ENCODE measurements at regions not wholly inside any gene's neighbourhood (a gene's known extent, or its start where the extent isn't known, plus 50 kb on each side); places are given as distances from the start of the nearest gene placed in this dataset.

GRCh38 chr3:150179330-150179729, 208.6 kb upstream of the PFN2 start:
- Histone ChIP-seq H3K27me3 (no peaks in the 10 kb centered on the region), H3K9ac (no peak overlapping the region), H3K9me3 (0 out of 2 replicates have a peak, but pooled peaks cover 5% of the 10 kb centered on the region), H3K4me1 (no peaks in the 10 kb centered on the region), H3K4me2 (no peak overlapping the region), H3K4me3 (no peak overlapping the region), H4K20me1 (no peaks in the 10 kb centered on the region), H3K27ac (no peak overlapping the region), H3K36me3 (no peaks in the 10 kb centered on the region)
- no peak for TF ChIP-seq Cebpa-rat (IDR thresholded peaks at IDR 0.05)

- Histone ChIP-seq H3K4me1 (no peaks in the 10 kb centered on the region), H3K9ac (no peak overlapping the region), H3K4me3 (no peak overlapping the region), H3K27me3 (no peaks in the 10 kb centered on the region), H3K9me3 (0 out of 2 replicates have a peak, but pooled peaks cover 5% of the 10 kb centered on the region), H3K36me3 (no peaks in the 10 kb centered on the region), H3K27ac (no peak overlapping the region), H3K4me2 (no peak overlapping the region), H4K20me1 (no peaks in the 10 kb centered on the region)
- no peak for TF ChIP-seq Cebpa-rat (IDR thresholded peaks at IDR 0.05)
These were observed 207.1 kb upstream of the PFN2 start for GRCh38 chr3:150177673-150178381.

- Histone ChIP-seq H3K4me3 (no peak overlapping the region), H3K9me3 (no peaks in the 10 kb centered on the region), H3K4me1 (no peaks in the 10 kb centered on the region), H3K4me2 (no peak overlapping the region), H3K27me3 (no peaks in the 10 kb centered on the region), H3K36me3 (no peaks in the 10 kb centered on the region), H4K20me1 (no peaks in the 10 kb centered on the region), H3K27ac (no peak overlapping the region), H3K9ac (no peak overlapping the region)
- no peak for TF ChIP-seq Cebpa-rat (IDR thresholded peaks at IDR 0.05)
These were observed 203.5 kb upstream of the PFN2 start for GRCh38 chr3:150174179-150174578.

- no peak for TF ChIP-seq Cebpa-rat (IDR thresholded peaks at IDR 0.05)
- no peaks in the 10 kb centered on the region for H3K36me3 ChIP-seq
- H3K4me3 ChIP-seq: no peak overlapping the region
- H3K4me2 ChIP-seq: no peak overlapping the region
- H3K9me3 ChIP-seq: no peaks in the 10 kb centered on the region
- H4K20me1 ChIP-seq: no peaks in the 10 kb centered on the region
- H3K9ac ChIP-seq: no peak overlapping the region
- H3K27ac ChIP-seq: no peak overlapping the region
- no peaks in the 10 kb centered on the region for H3K4me1 ChIP-seq
- H3K27me3 ChIP-seq: no peaks in the 10 kb centered on the region
These were observed 201.7 kb upstream of the PFN2 start for GRCh38 chr3:150172356-150172755.

- no peaks in the 10 kb centered on the region for H3K27me3 ChIP-seq
- H3K9ac ChIP-seq: no peak overlapping the region
- H3K4me1 ChIP-seq: no peaks in the 10 kb centered on the region
- no peak overlapping the region for H3K27ac ChIP-seq
- H3K9me3 ChIP-seq: no peaks in the 10 kb centered on the region
- H3K4me2 ChIP-seq: no peak overlapping the region
- no peak for TF ChIP-seq Cebpa-rat (IDR thresholded peaks at IDR 0.05)
- H4K20me1 ChIP-seq: no peaks in the 10 kb centered on the region
- H3K4me3 ChIP-seq: no peak overlapping the region
- no peaks in the 10 kb centered on the region for H3K36me3 ChIP-seq
These were observed 200.3 kb upstream of the PFN2 start for GRCh38 chr3:150170852-150171520.

GRCh38 chr3:150169330-150169940, 198.7 kb upstream of the PFN2 start:
- H4K20me1 ChIP-seq: no peaks in the 10 kb centered on the region
- no peaks in the 10 kb centered on the region for H3K27me3 ChIP-seq
- H3K9me3 ChIP-seq: no peaks in the 10 kb centered on the region
- H3K9ac ChIP-seq: no peak overlapping the region
- no peak overlapping the region for H3K4me3 ChIP-seq
- no peak for TF ChIP-seq Cebpa-rat (IDR thresholded peaks at IDR 0.05)
- no peaks in the 10 kb centered on the region for H3K4me1 ChIP-seq
- H3K27ac ChIP-seq: no peak overlapping the region
- no peak overlapping the region for H3K4me2 ChIP-seq
- no peaks in the 10 kb centered on the region for H3K36me3 ChIP-seq

- no peak overlapping the region for H3K9ac ChIP-seq
- no peak overlapping the region for H3K4me2 ChIP-seq
- no peak overlapping the region for H3K4me3 ChIP-seq
- H3K27me3 ChIP-seq: no peaks in the 10 kb centered on the region
- H3K9me3 ChIP-seq: no peaks in the 10 kb centered on the region
- no peak overlapping the region for H3K27ac ChIP-seq
- H3K4me1 ChIP-seq: no peaks in the 10 kb centered on the region
- H3K36me3 ChIP-seq: no peaks in the 10 kb centered on the region
- H4K20me1 ChIP-seq: no peaks in the 10 kb centered on the region
- TF ChIP-seq Cebpa-rat (IDR thresholded peaks at IDR 0.05): no peak
These were observed 198.0 kb upstream of the PFN2 start for GRCh38 chr3:150168698-150169097.

- no peak for TF ChIP-seq Cebpa-rat (IDR thresholded peaks at IDR 0.05)
- no peaks in the 10 kb centered on the region for H3K27me3 ChIP-seq
- no peak overlapping the region for H3K4me3 ChIP-seq
- no peak overlapping the region for H3K27ac ChIP-seq
- no peaks in the 10 kb centered on the region for H3K36me3 ChIP-seq
- no peaks in the 10 kb centered on the region for H4K20me1 ChIP-seq
- no peak overlapping the region for H3K9ac ChIP-seq
- H3K4me1 ChIP-seq: no peaks in the 10 kb centered on the region
- H3K9me3 ChIP-seq: no peaks in the 10 kb centered on the region
- H3K4me2 ChIP-seq: no peak overlapping the region
These were observed 194.8 kb upstream of the PFN2 start for GRCh38 chr3:150165396-150166094.

GRCh38 chr3:150161011-150161410, 190.3 kb upstream of the PFN2 start:
- no peak for TF ChIP-seq Cebpa-rat (IDR thresholded peaks at IDR 0.05)
- Histone ChIP-seq H3K4me2 (no peak overlapping the region), H3K9me3 (no peaks in the 10 kb centered on the region), H3K4me3 (no peak overlapping the region), H3K27ac (no peak overlapping the region), H3K9ac (no peak overlapping the region), H3K4me1 (no peaks in the 10 kb centered on the region), H3K36me3 (no peaks in the 10 kb centered on the region), H4K20me1 (no peaks in the 10 kb centered on the region), H3K27me3 (no peaks in the 10 kb centered on the region)

All from BLaER1 (cell line).